NOMO-1 treated with DMSO at 0.1 percent for 48 hours (cell line): ENCODE measurements at regions not wholly inside any gene's neighbourhood (a gene's known extent, or its start where the extent isn't known, plus 50 kb on each side); places are given as distances from the start of the nearest gene placed in this dataset.

Source experiments
- DNase-seq: peaks from one replicate; lab custom pipeline; 2025; ENCODE audit not compliant: unreplicated experiment; lab: John Stamatoyannopoulos, UW

DNA sequence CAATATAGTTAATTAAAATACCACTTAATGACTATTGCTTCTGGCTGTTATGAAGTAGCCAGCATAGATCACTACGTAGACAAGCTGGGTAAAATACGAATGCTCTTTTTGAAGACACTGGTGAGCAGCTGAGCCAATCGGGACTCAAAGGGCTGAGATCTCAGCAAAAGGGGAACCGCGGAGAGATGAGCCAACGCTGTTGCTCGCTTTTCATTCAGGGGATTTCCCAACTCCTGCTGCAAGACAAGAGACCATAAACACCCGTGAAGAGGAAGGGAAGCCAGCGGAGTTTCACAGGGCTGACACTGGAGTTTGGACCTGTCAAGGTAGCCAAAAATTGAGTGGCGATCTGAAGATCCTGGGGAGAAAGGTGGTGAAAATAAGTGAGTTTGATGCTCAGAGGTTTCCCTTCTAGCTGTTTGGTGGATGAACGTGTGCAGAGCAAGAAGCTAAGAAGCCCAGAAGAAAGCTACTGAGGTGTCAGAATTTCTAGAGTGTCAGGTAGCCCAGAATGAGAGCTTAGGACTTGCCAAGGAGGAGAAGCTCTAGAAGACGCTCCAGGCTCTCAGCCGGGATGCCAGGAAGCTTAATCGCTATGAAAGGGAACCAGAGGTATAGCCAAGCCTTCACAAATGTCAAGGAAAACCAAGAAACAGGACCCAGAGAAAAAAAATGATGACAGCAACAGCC lies 79.6 kb upstream of the RNU6ATAC start:
- DNase-seq: peak; percentile 97

DNA sequence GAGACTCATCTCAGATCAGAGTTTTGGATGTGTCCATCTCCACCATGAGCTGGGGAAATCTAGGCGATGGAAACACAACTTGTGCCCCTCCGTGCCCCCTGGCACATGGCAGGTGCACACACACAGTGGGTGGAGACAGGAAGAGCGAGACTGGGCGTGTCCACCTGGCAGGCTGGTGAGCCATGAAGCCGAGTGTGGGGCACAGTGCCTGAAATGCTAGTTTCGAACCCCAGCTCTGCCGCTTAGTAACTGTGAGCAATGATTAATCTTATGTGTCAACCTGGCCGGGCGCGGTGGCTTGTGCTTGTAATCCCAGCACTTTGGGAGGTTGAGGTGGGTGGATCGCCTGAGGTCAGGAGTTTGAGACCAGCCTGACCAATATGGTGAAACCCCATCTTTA lies 80.8 kb upstream of the RNU6ATAC start:
- DNase-seq: no peak

GRCh38 chr9:134247918-134248631 lies 78.2 kb upstream of the RXRA start:
- no peak for DNase-seq

GRCh38 chr9:134251296-134252069 lies 74.8 kb upstream of the RXRA start:
- no peak for DNase-seq

DNA sequence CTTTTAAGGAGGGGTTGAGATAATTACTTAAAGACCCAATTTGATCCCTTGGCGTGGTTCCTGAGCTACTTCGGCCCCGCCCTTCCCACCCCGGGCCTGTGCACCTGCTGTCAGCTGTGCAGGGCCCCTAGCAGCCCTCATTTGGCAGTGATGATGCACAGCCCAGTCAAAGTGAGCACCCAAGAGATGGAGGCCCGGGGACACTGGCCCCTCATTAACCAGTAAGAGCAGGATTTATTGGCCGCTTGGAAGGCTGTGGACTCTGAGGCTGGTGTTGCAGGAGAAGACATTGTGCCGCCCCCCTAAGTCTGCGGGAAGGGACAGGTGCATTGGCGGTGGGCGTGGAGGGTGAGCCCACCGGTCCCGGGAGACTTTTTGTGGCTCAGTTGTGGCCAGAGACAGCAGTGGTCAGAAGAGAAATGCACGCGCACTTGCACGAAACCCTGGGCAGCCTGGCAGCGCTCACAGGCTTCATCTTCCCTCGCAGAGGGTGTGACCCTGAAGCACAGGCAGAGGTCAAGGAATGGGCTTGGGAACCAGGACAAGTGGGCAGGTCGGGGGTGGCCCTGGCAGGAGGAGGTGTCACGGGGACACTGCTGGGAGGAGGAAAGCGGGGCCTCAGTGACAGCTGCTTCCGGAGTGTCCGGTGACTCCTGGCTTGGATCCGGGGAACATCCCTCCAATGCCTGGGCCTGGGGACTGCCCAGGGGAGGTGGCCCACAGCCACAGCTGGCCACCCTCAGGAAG lies 74.0 kb upstream of the RXRA start:
- no peak for DNase-seq

DNA sequence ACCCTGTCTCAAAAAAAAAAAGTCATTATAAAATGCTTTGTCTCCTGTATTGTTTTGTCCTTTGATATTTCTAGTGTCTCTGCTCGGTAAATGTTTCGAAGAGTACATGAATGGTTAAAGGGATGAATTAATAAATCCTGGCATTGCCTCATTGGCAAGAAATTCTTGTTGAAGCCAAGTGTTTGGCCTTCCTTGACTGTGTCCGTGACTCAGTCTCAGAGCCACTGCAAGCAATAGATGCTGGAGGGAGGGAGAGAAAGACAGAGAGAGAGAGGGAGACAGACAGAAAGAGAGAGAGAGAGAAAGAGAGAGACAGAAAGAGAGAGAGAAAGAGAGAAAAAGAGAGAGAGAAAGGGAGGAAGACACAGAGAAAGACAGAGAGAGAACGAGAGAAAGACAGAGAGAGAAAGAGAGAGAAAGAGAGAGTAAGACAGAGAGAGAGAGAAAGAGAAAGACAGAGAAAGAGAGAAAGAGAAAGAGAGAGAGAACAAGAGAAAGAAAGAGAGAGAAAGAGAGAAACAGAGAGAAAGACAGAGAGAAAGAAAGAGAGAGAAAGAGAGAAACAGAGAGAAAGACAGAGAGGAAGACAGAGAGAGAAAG lies 72.5 kb upstream of the RXRA start:
- no peak for DNase-seq

DNA sequence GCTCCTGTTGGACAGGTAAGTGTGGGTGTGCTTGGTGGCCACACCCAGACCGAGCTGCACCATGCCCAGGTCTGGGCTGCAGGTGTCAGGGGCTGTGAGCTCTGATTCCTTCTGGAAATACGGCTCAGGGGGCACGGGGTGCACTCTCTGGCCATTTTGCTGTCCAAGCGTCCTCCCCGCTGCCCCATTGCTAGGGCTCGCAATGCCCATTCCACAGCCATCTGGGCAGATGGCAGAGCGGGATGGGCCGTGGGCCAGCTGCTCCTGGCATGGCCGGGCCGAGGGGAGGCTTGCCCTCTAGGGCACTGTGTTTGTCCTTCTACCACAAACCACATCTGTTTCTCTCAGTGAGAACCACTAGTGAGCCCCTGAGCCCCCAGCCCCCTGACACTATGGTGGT lies 67.9 kb upstream of the RXRA start:
- no peak for DNase-seq

DNA sequence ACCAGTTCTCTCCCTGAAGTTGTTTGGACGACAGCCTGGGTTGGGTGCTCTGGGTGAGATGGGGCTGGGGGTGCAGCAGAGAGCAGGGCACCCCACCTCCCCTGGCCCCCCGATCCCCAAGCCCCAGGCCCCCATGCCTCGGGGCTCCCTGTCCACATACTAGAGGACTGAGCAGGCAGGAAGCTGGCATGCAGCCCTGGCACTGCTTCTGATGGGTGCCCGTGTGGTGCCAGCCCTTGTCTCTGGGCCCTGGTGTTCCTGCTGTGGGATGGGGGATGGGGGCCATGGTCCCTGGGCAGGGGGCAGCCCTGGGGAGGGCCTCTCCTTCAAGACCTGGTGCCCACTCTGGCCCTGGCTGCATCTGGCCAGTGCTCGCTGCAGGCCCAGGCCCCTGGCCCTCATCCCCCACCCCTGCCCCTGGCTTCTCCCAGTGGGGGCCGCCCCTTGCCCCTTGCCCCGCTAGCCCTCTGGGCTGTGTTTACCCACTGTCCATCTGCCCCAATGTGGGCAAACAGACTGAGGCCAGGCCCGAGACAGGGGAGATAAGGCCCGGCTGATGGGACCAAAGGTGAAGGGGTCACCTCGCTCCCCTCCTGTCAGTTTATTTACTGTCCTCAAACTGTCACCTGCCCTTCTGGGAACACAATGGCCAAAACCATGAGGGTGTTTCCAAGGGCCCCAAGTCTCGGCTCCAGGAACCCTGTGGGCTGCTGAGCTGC lies 67.3 kb upstream of the RXRA start:
- no peak for DNase-seq

DNA sequence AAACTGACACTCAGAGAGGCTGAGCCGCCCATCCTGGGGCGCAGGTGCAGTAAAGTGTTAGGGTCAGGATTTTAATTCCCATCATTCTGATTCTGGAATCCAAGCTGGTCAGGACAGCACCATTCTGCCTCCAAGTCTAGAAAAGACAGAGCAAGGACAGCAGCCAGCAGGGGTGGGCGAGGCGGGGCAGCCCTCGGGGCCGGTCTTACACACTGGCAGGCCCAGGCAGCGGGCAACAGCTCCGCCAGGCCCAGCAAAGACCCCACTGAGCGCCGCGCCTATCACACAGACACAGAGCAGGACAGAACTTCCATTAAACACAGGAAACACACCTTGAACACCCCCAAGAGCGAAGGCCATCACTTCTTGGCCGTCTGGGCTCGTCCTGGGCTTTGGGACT lies 66.5 kb upstream of the RXRA start:
- no peak for DNase-seq

DNA sequence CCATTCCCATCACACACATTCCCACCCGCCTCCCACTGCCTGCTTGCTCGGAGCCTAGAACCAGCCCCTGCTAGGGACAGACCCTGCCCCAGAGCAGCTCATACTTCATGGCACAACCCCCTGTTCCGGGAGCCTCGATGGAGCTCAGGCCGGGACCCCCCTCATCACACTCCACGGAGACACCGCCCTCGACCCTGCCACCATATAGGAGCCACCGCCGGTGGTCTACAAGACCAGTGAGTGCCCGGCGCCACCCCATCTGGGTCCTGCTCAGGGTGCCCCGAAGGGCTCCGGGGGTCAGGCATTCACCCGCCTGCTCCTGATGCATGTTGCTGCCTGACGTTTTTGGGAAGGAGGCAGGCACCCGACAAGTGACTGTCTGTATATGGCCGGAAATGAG lies 65.5 kb upstream of the RXRA start:
- no peak for DNase-seq

DNA sequence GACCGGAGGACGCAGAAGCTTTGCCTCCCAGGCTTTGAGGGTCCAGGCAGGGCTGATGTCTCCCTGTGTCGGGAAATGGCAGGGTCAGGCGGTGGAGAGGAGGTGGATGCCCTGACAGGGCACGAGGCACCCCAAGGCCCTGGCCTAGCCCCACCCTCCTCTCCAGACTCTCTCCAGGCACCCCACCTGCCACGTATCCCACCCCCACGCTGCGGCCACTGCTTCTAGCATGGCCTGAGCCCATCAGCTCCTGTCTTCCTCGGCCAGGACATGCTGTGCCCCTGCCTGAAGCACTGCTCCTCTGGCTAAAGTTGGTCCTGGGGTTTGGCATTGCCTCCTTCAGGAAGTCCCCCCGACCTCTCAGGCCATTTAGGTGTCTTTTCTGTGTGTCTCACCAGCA lies 64.2 kb upstream of the RXRA start:
- DNase-seq: no peak

- no peak for DNase-seq
Measured at GRCh38 chr9:134263596-134263995, 62.7 kb upstream of the RXRA start.

DNA sequence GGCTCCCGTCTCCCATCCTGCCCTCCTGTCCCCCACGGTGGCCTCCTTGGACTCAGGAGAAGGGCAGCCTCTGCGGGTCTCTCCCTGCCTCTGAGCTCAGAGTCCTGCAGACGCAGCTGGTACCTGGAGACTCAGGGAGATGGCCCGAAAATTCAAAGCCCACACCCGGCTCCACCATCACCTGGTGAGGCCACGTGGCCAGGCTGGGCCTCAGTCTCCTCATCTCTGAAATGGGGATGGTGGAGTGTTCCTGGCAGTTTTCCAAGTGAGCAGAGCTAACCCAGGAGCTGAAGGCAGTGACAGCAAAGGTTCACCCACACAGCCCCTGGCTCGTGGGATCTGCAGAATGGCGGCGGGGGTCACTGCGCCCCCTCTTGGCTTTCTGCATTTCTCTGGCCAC lies 62.1 kb upstream of the RXRA start:
- no peak for DNase-seq

DNA sequence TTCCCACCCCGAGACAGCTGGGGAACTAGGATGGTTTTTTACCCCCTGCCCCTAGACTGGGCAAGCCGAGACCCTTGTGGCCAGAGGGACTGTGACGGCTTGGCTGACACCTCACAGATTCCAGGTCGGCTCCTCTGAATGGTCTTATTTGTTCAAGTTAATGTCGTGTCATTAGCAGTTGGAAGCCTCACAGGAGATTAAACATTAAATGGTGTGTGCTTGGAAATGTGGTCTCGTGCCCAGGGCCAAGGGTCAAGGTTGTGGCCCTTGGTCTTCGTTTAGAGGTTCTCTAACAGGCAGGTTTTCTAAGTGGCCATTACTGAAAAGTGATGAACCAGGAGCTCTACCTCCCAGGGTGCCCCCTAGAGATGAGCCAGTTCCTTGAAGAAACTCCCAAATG lies 61.2 kb upstream of the RXRA start:
- no peak for DNase-seq

- no peak for DNase-seq
Measured at GRCh38 chr9:134266418-134266817, 59.8 kb upstream of the RXRA start.

DNA sequence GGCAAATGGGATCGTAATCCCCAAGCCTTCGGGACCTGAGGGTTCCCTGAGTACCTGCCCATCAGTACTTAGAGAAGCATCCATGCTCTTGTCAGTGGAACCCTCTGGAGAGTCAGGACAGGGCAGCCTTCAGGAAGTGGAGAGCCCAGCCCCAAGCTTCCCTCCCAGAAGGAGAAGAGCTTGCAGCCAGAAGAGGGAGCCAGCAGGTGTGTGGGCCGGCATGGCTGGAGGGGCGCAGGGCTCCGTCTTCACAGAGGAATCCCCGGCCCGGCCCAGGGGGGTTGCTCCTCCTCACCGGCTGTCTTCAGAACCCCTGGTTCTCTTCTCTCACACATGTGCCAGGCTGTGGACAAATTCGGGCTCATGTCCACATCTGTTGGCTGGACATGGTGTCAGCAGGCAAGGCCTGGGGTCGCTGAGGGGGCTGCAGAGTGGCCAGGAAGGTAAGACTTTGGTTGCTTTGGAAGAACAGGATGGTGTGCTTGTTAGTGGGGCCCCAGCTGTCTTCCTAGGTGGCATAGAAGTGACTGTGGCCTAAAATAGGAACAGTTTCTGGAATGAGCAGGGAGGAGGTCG lies 58.9 kb upstream of the RXRA start:
- peak; percentile 2 for DNase-seq

DNA sequence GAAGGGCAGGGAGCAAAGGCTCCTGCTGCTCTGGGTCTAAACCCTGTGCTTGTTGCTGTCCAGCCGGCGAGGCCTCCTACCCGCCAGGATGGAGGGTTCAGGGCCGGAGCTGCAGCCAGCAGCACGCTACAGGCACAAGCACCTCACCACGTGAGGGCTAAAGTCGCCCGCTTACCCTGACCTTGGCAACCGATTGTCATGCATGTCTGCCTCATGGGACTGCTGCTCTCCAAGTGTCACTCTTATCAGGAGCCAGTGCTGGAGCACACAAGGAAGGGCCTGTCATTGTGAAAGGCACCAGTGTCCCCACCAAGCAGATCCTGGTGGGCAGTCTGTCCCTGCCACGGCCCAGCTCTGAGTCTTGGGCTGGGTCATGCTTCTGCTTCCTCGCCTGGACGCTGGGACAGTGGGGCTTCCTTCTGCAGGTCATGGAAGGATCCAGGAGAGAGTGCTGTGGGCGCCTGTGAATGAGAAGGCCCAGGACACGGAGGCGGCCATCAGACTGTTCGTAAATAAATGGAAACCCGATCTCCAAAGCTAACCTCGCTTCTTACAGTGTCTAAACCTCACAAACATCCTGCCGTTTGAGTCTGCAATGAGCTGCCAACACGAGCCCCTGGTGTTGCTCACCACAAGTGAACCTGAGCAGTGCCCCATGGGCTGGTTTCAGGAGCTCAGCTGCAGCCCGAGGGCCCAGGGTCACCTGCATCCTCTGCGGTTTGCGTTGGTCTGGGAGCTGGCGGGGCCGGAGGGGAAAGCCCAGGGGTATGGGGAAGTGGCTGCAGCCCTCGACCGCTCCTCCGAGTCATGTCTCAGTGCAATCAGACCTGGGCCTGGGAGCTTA lies 58.2 kb upstream of the RXRA start:
- DNase-seq: peak; percentile 84

GRCh38 chr9:134268747-134269146 lies 57.5 kb upstream of the RXRA start:
- no peak for DNase-seq
